Suppressor macrophage treated with lipopolysaccharide for 1 hour (primary cell): ENCODE measurements at regions not wholly inside any gene's neighbourhood (a gene's known extent, or its start where the extent isn't known, plus 50 kb on each side); places are given as distances from the start of the nearest gene placed in this dataset.
"Not testable (repeated sequence)": the region's sequence is repeated elsewhere in the genome, so short reads cannot be mapped to it uniquely, and the experiment has no call there.

Experiments
- DNase-seq, 3 donors: peaks; one replicate each; pipeline ENCODE4 v3.0.0-alpha.2; 2020 to 2022

DNA sequence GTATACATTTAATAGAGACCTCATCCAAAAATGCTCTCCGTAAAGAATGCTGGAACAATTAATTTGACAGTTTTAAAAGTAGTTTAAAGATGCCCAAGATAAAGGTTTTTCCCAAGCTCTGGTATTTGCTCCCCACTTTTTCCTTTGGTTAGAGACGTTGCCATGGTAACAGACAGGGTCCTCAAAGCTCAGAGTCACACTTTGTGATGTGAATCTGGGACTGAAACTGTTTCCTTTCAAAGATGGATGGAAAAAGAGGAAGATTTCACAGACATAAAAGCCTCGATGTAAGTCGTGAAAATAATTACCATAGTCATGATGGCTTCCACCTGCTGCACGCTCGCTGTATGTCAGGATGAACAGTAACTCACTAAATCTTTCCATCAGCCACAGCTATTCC, 229.5 kb downstream of the MSX2 start:
- DNase-seq = no peak

DNA sequence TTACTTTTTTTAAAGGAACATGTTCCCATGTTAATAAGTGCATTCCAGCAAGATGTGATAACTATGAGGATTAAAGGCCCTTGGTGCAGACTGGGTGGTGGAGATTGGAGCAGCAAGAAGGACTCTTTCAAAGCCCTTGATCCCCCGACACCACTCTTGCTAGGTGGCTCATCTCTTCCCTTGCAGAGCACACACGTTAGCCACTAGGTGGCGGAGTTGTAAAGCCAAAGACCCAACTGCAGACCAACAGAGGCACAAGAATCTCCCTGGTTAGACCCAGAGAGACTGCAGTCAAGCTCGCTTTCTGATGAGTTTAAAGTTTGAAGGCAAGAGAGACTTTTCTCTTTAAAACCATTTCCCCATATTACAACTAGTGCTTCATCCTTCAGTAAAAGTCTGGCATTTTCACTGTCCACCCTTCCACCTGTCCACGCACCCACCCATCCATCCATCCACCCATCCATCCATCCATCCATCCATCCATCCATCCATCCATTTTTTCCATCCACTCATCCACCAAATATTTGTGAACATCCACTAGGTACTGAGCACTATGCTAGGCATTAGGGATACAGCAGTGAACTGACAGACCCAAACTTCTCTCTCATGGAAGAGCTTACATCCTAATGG, 226.9 kb downstream of the MSX2 start:
- DNase-seq = peak; percentile 65 to 75 (median 69)

DNA sequence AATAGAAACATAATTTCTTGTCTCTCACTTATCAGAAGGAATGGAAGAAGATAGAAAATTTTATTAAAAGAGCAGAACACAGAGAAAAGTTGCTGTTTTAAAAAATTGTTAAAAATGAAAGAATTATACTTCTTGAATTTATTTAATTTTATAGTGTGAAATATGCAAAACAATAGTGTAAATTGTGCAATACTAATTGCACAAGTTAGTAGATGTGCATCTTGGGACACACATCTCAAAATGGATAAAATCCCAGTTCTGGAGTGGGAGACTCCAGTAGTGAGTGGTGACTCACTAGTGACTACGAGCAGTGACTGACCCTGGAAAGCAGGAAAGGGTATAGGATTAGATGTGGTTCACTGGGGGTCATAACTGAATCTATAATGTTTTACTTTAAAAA, 223.2 kb downstream of the MSX2 start:
- no peak for DNase-seq

DNA sequence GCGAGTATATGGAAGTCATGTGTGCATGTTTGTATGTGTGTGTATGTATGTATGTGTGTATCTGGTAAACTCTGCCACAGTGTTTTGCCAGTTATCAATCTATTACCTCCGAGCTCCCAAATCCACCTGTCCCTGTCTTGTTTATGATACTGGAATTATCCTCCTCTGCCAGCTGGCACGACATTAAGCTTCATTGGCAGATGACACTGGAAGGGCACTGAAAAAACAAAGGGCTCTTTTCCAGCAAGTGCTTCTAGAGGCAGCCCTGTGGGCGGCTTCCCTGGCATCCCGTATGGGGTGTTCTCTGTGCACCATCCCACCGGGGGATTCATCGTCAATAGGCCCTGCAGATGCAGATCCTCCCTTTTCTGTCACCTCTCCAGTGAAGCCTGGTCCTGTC, 221.5 kb downstream of the MSX2 start:
- no peak for DNase-seq

DNA sequence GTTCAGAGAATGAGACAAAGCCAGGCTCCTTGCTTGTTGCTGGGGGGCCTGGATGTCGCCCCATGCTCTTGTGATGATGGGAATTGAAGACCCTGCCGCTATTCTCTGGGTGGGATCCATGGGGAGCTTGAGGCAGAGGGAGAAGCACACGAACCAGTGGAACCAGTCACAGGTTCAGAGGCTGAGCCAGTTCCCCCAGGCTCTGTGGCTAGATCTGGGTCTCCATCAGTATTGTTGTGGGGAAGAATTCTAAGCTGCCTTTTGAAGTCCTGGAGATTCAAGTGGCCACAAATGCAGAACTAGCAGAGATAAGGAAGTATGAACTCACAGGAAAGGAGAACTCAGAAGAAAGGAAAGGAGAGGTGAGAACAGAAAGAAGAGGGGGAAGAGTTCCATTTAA, 219.4 kb downstream of the MSX2 start:
- no peak for DNase-seq

DNA sequence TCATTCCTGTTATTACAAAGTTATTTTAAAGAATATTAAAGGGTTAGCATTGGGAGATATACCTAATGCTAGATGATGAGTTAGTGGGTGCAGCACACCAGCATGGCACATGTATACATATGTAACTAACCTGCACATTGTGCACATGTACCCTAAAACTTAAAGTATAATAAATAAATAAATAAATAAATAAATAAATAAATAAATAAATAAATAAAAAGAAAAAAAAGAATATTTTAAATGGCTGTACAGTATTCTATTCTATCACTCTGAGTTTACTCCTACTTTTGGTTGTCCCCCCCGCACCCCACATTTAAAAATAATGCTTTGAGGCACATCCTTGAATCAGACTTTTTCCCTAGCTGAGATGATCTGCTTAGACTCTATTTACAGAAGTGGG, 218.6 kb downstream of the MSX2 start:
- DNase-seq = not testable (repeated sequence)

DNA sequence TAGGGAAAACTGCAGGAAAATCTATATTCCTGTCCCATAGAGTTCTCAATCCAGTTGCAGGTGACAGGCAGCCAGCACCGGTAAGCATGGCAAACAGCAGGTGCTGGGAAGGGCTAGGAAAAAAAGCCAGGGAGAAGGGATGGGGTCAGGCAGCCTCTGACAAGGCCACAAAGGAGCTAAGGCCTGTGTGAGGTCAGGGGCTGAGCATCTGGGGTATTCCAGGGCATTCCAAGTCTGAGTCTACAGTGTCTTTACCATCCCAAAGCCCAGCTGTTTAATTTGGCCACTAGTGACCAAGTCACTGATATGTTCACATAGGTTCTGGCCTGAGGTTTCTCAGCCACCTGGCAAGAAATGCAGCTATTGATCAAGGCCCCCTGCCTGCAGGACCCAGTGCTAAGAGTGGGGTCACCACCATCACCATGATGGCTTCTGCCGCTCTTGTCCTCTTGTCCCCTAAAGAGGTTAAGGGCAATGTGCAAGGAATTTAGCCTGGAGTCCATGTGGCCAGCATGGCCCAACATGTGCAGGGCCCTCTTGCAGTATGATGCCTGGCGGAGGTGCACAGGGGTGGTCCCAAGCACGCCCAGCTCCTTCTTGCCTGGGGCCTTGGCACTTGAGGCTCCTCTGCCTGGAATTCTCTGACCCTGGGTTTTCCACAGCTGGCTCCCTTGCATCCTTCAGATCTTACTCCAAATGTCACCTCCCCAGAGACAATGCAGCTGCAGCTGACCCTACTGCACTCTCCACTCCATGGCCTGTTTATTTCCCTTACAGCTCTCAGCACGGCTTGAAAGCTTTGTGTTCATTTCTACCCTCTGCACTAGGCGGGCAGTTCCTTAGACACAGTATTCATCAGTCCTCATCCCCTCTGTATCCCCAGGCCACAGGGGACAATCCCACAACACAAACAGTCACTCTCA, 213.1 kb downstream of the MSX2 start:
- no peak for DNase-seq

DNA sequence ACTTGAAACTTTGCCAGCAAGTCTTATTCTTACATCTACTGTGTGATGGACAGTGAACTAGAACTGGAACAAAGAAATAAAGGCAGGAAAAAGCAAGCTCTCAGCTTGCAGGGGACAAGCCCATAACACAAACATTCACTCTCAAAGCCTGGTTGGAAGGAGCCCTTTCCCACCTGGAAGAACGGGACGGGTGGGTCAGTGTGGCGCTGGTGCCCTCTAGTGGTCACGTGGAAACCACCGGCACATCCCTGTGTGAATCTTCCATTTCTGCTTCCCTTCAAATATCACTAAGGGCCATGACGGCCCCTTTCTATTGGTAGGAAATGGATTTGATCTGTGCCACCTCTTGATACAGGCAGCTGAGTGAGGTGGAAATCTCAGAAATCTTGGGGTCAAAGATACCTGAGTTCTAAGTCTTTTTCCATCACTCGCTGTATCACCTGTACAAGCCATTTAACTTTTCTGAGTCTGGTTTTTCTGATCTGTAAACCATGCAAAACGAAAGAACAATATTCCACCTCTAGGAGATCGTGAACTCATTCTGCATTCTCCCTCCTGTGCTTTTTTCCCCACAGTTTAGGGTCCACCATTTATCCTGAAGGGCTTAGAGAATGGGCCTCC, 211.6 kb downstream of the MSX2 start:
- DNase-seq = peak; percentile 35 to 63 (median 51)

DNA sequence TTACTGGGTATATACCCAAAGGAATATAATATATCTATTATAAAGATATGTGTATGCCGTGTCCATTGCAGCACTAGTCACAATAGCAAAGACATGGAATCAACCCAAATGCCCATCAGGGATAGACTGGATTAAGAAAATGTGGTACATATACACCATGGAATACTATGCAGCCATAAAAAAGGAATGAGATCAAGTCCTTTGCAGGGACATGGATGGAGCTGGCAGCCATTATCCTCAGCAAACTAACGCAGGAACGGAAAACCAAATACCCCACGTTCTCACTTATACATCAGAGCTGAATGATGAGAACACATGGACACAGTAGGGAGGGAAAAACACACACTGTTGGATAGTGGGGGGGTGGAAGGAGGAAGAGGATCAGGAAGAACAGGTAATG, 206.7 kb downstream of the MSX2 start:
- DNase-seq = not testable (repeated sequence)

DNA sequence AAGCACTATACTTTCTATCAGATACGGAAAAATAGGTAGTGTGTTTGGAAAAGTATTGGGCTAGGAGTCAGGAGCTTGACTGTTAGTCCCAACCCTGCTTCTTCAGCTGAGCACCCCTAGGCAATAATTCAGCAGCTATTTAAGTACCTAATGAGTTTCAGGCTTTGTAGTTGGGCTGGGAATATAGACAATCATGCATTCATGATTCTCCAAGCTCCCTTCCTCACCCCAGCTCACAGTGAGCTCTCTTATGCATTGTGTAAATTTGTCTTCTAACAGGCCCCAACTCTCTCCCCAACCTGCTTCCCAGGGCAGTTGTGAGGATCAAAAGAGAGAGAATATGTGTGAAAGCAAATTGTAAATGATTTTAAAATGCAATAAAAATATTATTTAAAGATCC, 201.2 kb downstream of the MSX2 start:
- DNase-seq = no peak

DNA sequence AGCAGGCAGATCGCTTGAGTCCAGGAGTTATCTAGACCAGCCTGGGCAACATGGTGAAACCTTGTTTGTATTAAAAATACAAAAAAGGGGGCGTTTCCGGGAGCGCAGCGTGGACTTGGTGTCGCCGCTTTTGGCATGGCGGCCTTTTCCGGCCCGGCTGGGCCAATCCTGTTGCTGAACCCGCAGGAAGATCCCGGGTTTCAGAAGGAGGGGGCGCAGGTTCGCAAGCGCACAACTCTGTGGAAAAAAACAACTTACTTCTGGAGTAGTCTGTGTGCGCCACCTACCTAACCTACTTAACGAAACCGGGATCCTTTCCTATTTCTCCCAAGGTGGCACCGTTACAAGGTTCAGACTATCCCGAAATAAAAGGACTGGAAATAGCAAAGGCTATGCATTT, 198.6 kb downstream of the MSX2 start:
- DNase-seq = no peak

DNA sequence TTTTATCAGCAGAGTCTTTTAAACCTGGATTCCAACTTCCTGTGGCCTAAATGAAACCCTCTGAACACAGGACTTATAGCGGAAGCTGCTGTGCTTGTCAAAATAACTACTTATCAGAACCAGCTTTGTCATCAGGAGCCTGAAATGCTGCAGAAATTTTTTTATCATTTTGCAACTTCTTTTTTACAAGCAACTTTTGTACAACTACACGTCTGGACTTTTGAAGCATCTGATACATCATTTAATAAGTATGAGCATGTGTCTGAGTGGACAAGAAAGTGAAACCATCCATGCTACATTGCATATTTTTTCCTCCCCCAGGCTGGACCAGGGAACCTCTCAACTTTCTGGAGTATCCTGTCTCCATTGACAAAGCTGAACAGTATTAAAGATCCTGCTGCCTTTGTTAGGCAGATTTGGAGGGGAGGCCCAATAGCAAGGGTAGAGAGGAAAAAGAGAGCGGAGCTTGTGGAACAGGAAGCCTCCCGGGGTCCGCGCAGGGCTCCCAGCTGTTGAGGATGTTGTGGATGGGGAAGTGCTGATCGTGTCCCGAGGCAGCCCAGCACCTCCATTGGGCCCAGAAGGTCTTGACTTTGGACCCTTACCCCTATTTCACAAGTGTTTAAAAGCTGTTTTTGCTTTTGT, 196.6 kb downstream of the MSX2 start:
- no peak for DNase-seq

DNA sequence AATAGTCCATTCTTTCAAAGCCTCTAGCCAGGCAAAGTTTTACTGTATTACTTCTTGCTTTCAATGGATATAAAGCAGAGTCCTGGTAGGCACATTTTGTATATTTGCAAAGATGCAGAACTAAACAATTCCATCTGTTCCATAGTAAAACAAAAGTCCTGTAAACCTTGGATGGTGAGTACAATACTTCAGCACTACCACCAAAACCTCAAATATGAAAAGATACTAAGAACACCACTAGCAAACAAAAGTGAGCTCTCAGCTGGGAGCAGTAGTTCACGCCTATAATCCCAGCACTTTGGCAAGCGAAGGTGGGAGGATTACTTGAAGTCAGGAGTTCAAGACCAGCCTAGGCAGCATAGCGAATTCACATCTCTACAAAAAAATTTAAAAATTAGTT, 195.0 kb downstream of the MSX2 start:
- no peak for DNase-seq

DNA sequence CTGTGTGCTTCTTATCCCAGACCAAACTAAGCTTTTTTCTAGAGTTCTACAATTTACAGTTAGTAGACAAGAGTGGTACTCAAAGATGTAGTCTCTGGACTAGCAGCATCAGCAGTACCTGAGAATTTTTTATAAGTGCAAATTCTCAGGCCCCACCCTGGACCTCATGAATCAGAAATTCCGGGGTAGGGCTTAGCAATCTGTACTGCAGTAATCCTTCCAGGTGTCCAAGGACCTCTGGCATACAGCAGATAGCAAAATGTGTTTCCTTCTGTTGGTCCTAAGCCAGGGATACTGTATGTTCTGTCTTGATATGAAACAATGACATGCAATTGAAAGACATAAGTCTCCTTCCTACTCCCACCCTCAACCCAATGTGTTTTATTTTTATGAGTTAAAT, 194.3 kb downstream of the MSX2 start:
- no peak for DNase-seq

DNA sequence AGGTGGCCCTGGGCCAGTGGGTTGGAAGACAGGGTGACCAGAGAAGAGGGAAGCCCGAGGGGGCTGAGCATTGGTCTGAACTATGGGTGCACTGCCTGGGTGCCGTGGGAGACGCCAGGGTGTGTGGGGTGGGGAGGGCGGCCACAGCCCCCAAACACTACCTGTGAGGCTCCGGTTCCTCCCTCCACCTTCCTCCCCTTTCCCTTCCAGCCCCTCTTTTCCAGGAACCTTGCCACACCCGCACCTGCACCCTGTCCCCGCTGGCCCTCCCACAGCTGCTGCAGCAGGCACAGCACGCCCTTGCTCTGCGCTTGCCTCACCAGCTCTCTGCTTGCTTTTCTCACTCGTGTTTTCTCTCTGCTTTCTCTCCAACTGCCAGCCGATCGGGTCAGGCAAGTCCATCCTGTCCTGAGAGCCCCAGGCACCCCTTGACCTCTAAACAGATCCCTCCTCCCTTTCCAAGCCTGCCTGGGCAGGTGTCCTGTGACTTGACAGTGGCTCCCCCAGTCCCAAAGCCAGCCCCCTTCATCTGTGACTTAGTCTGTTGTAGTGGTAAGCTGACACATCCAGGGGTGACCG, 193.7 kb downstream of the MSX2 start:
- no peak for DNase-seq

DNA sequence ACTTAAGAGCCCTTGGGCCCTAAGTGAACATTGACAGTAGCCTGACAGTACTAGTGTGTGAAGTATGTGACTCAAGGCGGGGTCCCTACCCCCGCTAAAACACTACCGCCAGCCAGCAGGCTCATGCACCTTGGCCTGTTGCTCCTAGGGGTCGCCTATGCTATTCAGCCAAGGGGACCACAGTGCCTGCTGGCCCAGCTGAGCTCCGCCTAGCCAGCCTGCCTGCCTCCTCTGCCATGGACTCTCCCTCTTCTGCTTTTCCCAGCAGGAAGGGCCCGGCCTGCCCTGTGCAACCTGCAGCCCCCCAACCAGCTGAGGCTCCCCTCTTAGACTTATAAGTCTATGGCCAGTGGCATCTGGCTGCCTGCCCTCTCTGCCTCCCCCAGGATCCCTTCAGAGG, 193.1 kb downstream of the MSX2 start:
- not testable (repeated sequence) for DNase-seq

DNA sequence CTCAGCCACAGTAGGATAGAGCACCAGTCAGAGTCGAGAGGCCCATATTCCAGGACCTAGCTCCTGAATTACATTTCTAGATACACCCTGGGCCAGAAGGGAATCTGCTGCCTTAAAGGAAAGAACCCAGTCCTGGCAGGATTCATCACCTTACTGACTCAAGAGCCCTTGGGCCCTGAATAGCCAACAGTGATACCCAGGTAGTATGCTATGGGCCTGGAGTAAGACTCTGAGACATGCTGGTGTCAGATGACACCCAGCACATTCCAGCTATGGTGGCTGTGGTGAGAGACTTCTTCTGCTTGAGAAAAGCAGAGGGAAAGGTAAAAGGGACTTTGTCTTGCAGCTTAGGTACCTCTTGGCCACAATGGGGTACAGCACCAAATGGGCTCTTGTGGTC, 192.5 kb downstream of the MSX2 start:
- DNase-seq = not testable (repeated sequence)

DNA sequence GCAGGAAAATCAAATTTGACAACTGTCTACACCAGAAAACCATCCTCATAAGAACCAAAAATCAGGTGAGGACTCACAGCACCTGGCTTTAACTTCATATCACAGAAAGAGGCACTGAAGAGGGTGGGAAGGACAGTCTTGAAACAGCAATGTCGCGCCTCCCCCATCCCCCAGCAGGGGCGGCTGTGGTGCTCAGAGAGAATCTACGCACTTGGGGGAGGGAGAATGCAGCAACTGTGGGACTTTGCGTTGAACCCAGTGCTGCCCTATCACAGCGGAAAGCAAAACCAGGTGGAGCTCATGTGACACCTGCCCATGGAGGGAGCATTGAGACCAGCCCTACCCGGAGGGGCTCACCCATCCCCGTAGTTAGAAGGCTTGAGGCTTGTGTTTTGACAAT, 191.8 kb downstream of the MSX2 start:
- DNase-seq = no peak

DNA sequence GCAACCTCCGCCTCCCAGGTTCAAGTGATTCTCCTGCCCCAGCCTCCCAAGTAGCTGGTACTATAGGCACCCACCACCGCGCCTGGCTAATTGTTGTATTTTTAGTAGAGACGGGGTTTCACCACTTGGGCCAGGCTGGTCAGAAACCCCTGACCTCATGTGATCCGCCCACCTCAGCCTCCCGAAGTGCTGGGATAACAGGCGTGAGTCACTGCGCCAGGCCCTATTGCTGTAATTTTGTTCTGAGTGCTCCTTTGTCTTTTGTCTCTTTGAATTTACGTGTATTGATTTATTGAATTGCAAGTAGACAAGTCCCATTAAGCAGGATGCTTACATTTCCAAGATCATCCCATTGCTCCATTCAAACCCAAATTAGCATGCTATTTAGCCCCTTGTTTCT, 186.7 kb downstream of the MSX2 start:
- DNase-seq = no peak

DNA sequence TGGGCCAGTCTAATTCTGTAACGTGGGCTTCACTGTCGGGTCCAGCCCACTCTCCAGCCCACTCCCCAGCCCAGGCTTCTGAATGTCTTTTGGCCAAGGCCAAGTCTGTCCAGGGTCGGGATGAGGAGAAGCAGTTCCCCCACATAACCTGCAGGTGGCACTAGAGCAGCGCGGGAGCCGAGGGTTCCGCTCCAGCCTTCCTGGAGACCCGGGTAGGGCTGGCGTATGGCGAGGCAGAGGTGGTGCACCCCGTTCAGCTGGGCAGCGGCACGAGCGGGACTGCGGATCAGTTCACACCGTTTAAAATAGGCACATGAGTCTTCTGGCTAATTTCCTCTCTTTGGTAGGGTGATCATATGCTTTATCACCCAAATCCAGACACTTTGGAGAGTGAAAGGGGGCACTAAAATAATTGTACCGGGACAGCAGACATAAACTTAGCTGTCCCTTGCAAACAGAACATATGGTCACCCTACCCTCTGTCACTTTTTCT, 185.9 kb downstream of the MSX2 start:
- peak; percentile 57 to 73 (median 66) for DNase-seq

DNA sequence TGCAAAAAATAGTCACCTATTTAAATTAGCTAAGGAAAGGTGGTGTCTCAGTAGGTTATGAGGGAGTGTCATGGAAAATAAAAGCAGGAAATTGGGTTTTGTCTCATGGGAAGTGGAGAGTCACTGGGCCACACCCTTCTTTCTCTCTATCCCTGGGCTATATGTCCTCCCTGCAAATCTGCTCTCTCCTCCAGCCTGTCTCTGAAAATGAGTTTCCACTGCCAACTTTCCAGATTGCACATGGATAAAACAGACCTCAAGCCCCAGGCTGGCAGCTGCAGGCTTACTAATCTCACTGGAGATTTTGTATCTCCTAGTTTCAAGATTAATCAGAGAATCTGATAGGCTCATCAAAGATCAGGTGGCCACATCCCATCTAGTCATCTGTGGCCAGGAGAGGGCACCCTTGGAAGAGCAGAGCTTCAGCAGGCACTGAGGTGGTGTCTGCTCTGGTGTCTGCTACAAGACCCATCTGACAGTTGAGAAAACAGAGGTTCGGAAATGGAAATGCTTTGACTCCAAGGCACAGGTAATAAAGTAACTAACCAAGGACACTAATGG, 178.9 kb downstream of the MSX2 start:
- DNase-seq = no peak

DNA sequence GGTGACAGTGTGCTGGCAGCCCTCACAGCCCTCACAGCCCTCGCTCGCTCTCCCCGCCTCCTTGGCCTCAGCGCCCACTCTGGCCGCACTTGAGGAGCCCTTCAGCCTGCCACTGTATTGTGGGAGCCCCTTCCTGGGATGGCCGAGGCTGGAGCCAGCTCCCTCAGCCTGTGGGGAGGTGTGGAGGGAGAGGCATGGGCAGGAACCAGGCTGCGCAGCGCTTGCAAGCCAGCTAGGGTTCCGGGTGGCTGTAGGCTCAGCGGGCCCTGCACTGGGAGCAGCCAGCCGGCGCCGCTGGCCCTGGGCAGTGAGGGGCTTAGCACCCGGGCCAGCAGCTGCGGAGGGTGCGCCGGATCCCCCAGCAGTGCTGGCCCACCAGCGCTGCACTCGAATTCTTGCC, 177.0 kb downstream of the MSX2 start:
- no peak for DNase-seq
